ENCODE measurements at regions not wholly inside any gene's neighbourhood (a gene's known extent, or its start where the extent isn't known, plus 50 kb on each side); places are given as distances from the start of the nearest gene placed in this dataset.

- DNase-seq (ENCODE audit: low read depth in 2 of 2), result no peak
These were observed 379.7 kb upstream of the DAB1 start for GRCh38 chr1:57803586-57803985.

DNA sequence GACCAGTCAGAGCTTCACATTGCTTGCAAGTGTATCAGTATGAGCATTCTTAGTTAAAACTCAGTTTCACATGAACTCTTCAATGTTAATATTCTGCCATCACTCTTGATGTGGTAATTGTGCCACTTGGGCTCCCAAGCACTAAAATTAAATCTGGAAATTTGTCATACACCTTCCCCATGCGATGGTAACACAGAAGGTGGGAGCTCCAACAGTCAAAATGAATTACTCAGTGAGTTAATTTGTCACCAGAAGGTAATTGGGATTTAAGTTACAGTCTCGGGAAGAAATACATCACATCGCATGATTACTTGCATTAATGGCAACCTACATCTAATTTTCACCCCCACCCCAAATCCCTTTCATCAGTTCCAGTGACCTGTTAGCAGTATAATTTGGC, 376.5 kb upstream of the DAB1 start:
- no peak for DNase-seq (ENCODE audit: low read depth in 2 of 2)

DNA sequence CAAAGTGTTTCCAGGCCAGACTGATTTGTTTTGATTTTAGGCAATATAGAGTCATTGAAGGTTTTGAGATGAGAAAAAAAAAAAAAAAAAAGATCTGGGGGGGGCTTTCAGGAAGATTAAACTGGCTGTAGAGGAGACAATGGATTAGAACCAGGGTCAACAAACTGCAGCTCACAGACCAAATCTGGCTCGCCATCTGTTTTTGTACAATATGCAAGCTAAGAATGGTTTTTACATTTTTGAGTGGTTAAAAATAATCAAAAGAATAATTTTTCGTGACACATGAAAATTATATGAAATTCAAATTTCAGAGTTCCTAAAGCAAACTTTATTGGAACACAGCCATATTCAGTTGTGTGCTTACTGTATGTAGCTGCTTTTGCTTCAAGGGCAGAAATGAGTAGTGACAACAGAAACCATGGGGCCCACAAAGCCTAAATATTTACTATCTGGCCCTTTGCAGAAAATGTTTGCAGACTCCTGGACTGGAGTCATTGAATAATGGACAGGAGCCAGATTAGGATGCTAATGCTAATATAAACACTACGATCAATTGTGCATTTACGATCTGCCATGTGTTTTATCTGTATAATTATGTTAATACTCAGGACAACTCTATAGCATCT, 375.7 kb upstream of the DAB1 start:
- no peak for DNase-seq (ENCODE audit: low read depth in 2 of 2)

GRCh38 chr1:57798543-57798942, 374.7 kb upstream of the DAB1 start:
- no peak for DNase-seq (ENCODE audit: low read depth in 2 of 2)

DNA sequence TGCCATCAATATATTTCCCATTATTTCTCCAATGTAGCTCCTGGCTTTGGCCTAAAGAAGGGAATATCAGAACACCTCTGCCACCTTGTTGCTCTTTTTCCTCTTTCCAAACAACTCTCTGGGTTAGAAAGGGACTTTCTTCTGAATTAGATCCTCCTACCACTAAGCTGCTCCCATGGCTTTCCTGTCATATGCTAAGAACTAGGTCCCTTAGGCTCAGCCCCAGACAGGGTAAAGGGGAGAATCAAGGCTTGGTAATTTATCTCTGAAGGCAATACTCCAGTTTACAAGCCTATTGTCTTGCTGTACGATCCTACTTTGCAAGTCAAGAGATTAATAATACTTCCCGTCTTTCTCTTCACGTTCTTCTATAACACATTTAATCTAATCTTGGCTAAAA, 373.2 kb upstream of the DAB1 start:
- DNase-seq (ENCODE audit: low read depth in 2 of 2), result no peak

GRCh38 chr1:57796616-57797015, 372.8 kb upstream of the DAB1 start:
- DNase-seq (ENCODE audit: low read depth in 2 of 2), result no peak

GRCh38 chr1:57795886-57796285, 372.0 kb upstream of the DAB1 start:
- DNase-seq (ENCODE audit: low read depth in 2 of 2), result no peak

DNA sequence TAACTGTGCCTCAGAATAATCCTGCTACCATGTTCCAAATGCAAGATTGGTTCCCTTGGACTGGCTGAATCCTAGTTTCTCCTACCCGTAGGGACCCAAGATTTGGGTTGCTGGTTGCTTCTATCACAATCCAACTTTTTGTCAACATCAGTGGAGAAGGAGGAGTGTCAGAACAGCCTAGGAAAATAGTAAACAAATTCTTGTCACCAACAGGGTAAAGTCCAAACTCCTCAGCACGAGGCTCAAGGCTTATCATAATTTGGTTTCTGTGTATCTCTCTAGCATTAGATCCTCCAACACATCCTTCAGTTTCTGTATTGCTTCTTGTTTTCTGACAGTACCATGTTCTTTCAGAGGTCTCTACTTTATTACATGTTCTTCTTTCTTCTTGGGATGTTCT, 370.2 kb upstream of the DAB1 start:
- DNase-seq (ENCODE audit: low read depth in 2 of 2), result no peak

GRCh38 chr1:57791497-57791896, 367.6 kb upstream of the DAB1 start:
- no peak for DNase-seq (ENCODE audit: low read depth in 2 of 2)

GRCh38 chr1:57789936-57790335, 366.1 kb upstream of the DAB1 start:
- DNase-seq (ENCODE audit: low read depth in 2 of 2), result no peak

- DNase-seq (ENCODE audit: low read depth in 2 of 2), result no peak
These were observed 364.5 kb upstream of the DAB1 start for GRCh38 chr1:57788313-57788712.

- DNase-seq (ENCODE audit: low read depth in 2 of 2), result no peak
These were observed 360.5 kb upstream of the DAB1 start for GRCh38 chr1:57784356-57784755.

- DNase-seq (ENCODE audit: low read depth in 2 of 2), result no peak
These were observed 358.5 kb upstream of the DAB1 start for GRCh38 chr1:57782357-57782756.

DNA sequence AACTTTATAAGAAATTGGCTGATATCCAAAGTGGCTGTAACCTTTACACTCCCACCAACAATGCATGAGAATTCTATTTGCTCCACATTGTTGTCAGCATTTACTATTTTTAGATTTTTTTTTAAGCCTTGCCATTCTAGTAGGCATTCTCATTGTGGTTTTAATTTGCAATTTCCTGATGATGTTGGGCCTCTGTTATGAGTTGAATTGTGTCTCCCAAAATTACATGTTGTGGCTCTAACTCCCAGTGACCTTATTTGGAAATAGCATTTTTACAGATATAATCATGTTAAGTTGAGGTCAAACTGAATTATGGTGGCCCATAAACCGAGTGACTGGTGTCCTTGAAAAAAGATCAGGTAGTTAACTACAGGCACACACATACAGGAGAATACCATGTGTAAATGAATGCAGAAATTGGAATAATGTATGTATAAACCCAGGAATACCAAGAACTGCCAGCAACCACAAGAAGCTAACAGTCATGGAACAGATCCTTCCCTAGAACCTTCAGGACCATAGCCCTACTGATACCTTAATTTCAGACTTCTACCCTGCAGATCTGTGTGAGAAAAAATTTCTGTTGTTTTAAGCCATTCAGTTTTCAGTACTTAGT, 348.8 kb upstream of the DAB1 start:
- no peak for DNase-seq (ENCODE audit: low read depth in 2 of 2)

GRCh38 chr1:57770772-57771171, 346.9 kb upstream of the DAB1 start:
- DNase-seq (ENCODE audit: low read depth in 2 of 2), result no peak

DNA sequence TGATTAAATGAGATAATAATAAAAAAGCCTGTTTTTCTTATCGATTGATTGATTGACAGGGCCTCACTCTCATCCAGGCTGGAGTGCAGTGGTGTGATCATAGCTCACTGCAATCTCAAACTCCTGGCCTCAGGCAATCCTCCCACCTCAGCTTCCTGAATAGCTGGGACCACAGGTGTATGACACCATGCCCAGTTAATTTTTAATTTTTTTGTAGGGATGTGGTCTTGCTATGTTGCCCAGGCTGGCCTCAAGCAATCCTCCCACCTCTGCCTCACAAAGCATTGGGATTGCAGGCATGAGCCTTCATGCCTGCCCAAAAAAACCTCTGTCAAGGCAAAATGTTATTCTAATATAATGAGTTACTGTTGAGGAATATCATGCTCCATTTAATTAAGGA, 346.4 kb upstream of the DAB1 start:
- no peak for DNase-seq (ENCODE audit: low read depth in 2 of 2)

DNA sequence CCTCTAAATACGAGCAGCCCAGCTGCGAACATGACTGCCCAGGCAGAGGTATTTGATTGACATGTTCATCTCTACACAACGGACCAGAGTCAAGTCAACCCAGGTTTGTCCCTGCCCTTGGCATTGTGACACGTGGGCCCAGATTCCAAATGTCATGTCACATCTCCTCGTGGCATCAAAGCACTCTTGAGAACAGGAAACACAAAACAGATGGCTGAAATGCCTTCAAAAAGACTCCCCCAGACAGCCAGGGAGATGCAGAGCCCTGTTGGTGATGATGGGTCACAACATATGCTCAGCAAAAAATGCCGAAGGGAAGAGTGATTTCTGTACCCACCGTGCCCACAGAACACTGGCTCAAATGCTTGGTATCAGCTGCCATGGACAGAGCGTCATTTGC, 337.8 kb upstream of the DAB1 start:
- no peak for DNase-seq (ENCODE audit: low read depth in 2 of 2)

DNA sequence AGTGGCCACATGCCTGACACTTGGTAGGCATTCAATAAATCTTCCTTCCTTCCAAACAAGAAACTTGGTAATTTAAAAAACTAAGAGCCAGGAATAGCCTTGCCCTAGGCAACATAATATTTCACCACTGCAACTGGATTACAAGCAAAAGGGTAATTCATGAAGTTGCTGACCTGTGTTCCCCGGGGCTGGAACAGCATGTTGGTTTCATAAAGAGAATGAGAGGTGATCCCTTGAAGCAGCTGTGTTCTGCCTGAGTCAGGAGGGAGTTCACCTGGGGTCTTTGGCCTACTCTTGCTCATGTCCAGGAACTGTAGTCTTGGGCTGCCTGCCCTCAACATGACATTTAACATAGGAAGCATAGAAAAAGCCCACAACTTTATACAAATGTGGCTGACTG, 329.0 kb upstream of the DAB1 start:
- DNase-seq (ENCODE audit: low read depth in 2 of 2), result no peak

DNA sequence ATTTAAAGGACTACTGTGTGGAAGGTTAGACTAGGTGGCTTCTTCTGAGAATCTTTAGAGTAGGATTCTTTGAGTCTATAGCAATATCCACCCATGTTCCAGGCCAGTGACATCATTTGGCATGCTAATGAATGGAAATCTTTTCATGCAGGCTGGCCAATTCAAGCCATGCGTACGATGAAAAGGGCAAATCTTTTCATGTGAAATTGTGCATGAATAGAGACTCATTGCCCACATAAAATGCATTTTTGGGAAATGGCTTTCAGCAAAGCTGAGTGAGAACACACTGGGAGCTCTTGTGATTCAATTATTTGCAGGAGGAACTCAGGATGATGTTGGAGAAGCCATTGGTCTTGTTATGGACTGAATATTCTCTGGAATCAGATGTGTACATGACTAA, 324.9 kb upstream of the DAB1 start:
- DNase-seq (ENCODE audit: low read depth in 2 of 2), result no peak

DNA sequence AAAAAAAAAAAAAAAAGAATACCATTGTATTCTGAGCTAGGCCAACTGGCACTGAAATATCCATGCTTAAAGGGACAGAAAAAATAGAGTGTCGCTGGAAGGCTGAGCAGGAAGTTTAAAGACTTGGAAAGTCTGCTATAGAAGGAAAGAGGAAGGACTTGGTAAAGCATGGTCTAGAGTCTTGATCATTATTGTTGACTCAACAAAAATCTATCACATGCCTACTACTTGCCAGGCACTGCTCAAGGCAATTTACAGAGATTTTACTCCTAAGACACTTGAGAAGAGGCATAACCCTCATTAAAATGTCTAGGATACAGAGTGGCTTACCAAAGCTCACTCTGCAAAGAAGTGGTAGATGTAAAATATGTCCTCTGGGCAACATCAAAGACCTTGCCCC, 324.0 kb upstream of the DAB1 start:
- DNase-seq (ENCODE audit: low read depth in 2 of 2), result no peak

- no peak for DNase-seq (ENCODE audit: low read depth in 2 of 2)
These were observed 317.7 kb upstream of the DAB1 start for GRCh38 chr1:57741521-57741920.

DNA sequence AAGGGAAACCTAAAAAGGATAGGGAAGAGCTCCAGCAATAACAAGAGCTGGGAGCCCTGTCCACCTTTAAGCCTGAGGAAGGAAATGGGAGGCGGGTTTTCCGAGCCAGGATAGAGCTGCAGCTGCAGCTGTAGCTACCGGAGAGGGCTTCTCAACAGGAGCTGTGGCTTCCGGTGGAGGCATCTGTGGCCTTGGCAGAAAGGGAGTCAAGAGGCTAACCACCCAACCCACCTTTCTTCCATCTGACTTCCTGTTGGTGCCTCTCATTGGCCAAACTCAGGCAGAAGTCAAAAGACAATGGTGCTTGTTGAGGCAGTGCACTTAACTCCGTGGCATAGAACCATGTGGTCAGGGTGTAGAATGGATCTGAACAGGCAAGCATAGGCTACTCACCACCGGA, 313.1 kb upstream of the DAB1 start:
- DNase-seq (ENCODE audit: low read depth in 2 of 2), result no peak

- DNase-seq (ENCODE audit: low read depth in 2 of 2), result no peak
These were observed 305.3 kb upstream of the DAB1 start for GRCh38 chr1:57729181-57729580.

DNA sequence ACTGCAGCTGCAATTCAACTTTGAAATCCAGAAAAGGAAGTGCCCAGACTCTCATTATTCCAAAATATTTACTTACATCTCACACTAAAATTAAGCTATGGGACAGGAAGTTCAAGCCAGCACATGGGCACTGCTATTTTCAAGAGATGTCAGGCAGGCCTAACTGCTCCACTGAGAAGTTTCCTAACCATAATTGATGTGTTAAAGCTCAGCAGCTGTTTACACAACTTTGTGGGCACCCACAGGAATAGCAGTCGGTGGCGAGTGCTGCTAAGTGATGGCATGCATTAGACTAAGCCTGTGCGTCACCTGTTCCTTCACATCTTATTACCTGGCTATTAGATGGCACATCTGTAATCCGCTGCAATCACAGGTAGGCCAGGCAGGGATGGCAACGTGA, 303.3 kb upstream of the DAB1 start:
- no peak for DNase-seq (ENCODE audit: low read depth in 2 of 2)
